H1 (cell line): ENCODE measurements at regions not wholly inside any gene's neighbourhood (a gene's known extent, or its start where the extent isn't known, plus 50 kb on each side); places are given as distances from the start of the nearest gene placed in this dataset.

Experiments
- CTCF ChIA-PET: fragments of 300-600 bp; sonication (Branson Sonifier 250); formaldehyde crosslinking; loops from one replicate; lab custom pipeline; 2021; ENCODE audit not compliant: partially characterized antibody; lab: Charles Lee
- POLR2A ChIA-PET: fragments of 300-600 bp; sonication (Branson Sonifier 250); formaldehyde crosslinking; loops from one replicate; lab custom pipeline; 2021; ENCODE audit warnings: inconsistent platforms; ENCODE audit not compliant: partially characterized antibody; lab: Charles Lee
- DNase-seq, 2 experiments: peaks; one replicate each; pipeline versions ENCODE4 v3.0.0 to v3.0.0-alpha.2; 2010 to 2022; ENCODE audit warnings: low spot score in 2 of 2, low read depth in 1 of 2, mixed read lengths in 1 of 2
- FAIRE-seq: peaks from 2 replicates; lab custom pipeline; 2011; peaks lifted over from hg19 to GRCh38; lab: Jason Lieb, UNC
- H2AFZ ChIP-seq: 2 replicates; pipeline ENCODE4 v1.8.1; 2012; ENCODE audit warnings: low read length, inconsistent platforms
- H2AK5ac ChIP-seq: 2 replicates; pipeline ENCODE4 v1.6.1; 2013; ENCODE audit warnings: low read depth, low read length
- H2BK120ac ChIP-seq: replicated peaks from 2 replicates; pipeline ENCODE3; 2013; ENCODE audit warnings: low read depth, low read length, inconsistent platforms
- H2BK12ac ChIP-seq: 2 replicates; pipeline ENCODE4 v1.6.1; 2013; ENCODE audit warnings: low read depth, low read length
- H2BK15ac ChIP-seq: 2 replicates; pipeline ENCODE4 v1.6.1; 2013; ENCODE audit warnings: low read length
- H2BK20ac ChIP-seq: 2 replicates; pipeline ENCODE4 v1.6.1; 2013; ENCODE audit warnings: low read length
- H2BK5ac ChIP-seq: 2 replicates; pipeline ENCODE4 v1.6.1; 2013; ENCODE audit warnings: low read depth, low read length
- H3K14ac ChIP-seq: 2 replicates; pipeline ENCODE4 v1.6.1; 2013; ENCODE audit warnings: inconsistent platforms; ENCODE audit not compliant: insufficient read length
- H3K18ac ChIP-seq: 2 replicates; pipeline ENCODE4 v1.6.1; 2013; ENCODE audit warnings: low read length; ENCODE audit errors: extremely low read depth
- H3K23ac ChIP-seq: 2 replicates; pipeline ENCODE4 v1.6.1; 2013; ENCODE audit warnings: inconsistent platforms; ENCODE audit not compliant: insufficient read length
- H3K23me2 ChIP-seq: 2 replicates; pipeline ENCODE4 v1.6.1; 2013; ENCODE audit warnings: low read depth, low read length
- H3K27ac ChIP-seq: 2 replicates; pipeline ENCODE4 v1.6.1; 2011; ENCODE audit warnings: low read depth, low read length, inconsistent platforms
- H3K27me3 ChIP-seq, 4 experiments: replicated peaks in 1 of 4; 1 replicate in 1 of 4; 2 replicates in 3 of 4; pipeline versions ENCODE4 v1.6.1 to v1.8.1; 2011 to 2013; ENCODE audit warnings: low read length in 3 of 4, mild to moderate bottlenecking in 3 of 4, inconsistent platforms in 2 of 4, mixed read lengths in 2 of 4, moderate library complexity in 1 of 4; ENCODE audit not compliant: control insufficient read depth in 3 of 4, insufficient read depth in 3 of 4; ENCODE audit errors: extremely low read depth in 1 of 4
- H3K36me3 ChIP-seq, 4 experiments: 2 replicates each; pipeline versions ENCODE4 v1.6.1 to v1.8.1; 2011 to 2013; ENCODE audit warnings: mild to moderate bottlenecking in 4 of 4, low read length in 3 of 4, moderate library complexity in 2 of 4, control low read depth in 1 of 4, inconsistent platforms in 1 of 4; ENCODE audit not compliant: insufficient read depth in 4 of 4, control insufficient read depth in 2 of 4
- H3K4ac ChIP-seq: replicated peaks from 2 replicates; pipeline ENCODE3; 2013; ENCODE audit warnings: low read length, low read depth, mixed read lengths, inconsistent platforms; ENCODE audit not compliant: insufficient read length
- H3K4me1 ChIP-seq, 4 experiments: replicated peaks in 1 of 4; 1 replicate in 1 of 4; 2 replicates in 3 of 4; pipeline versions ENCODE4 v1.6.1 to v1.8.1; 2011 to 2013; ENCODE audit warnings: low read length in 3 of 4, inconsistent platforms in 2 of 4, mixed read lengths in 1 of 4; ENCODE audit not compliant: insufficient read depth in 4 of 4, control insufficient read depth in 3 of 4
- H3K4me2 ChIP-seq, 2 experiments: 2 replicates each; pipeline versions ENCODE4 v1.6.1 to v1.8.1; 2011 to 2013; ENCODE audit warnings: low read depth in 2 of 2, low read length in 2 of 2, control low read depth in 1 of 2, inconsistent platforms in 1 of 2, mild to moderate bottlenecking in 1 of 2; ENCODE audit not compliant: insufficient read depth in 1 of 2
- H3K4me3 ChIP-seq, 4 experiments: fragments of 200-600, 300-600 bp in 1 of 4; sonication (generic), shearing (Covaris generic), sonication (Bioruptor Twin) in 1 of 4; 2 replicates each; pipeline versions ENCODE4 v1.5.1 to v1.8.1; 2011 to 2016; ENCODE audit warnings: low read length in 4 of 4, low read depth in 3 of 4, control low read depth in 2 of 4, inconsistent platforms in 2 of 4, mild to moderate bottlenecking in 2 of 4, mixed read lengths in 1 of 4, moderate library complexity in 1 of 4; ENCODE audit not compliant: insufficient read depth in 2 of 4; ENCODE audit errors: extremely low read depth in 1 of 4
- H3K56ac ChIP-seq: replicated peaks from 2 replicates; pipeline ENCODE3; 2013; ENCODE audit warnings: low read depth, mild to moderate bottlenecking, mixed read lengths, low read length, inconsistent platforms; ENCODE audit not compliant: insufficient read length
- H3K79me1 ChIP-seq: 2 replicates; pipeline ENCODE4 v1.6.1; 2013; ENCODE audit warnings: low read depth, low read length, control low read depth
- H3K79me2 ChIP-seq, 2 experiments: 2 replicates each; pipeline versions ENCODE4 v1.6.1 to v1.8.1; 2012 to 2013; ENCODE audit warnings: low read length in 2 of 2, mild to moderate bottlenecking in 2 of 2, inconsistent platforms in 1 of 2; ENCODE audit not compliant: insufficient read depth in 2 of 2, control insufficient read depth in 1 of 2
- H3K9ac ChIP-seq, 4 experiments: replicated peaks in 1 of 4; 1 replicate in 1 of 4; 2 replicates in 3 of 4; pipeline versions ENCODE4 v1.6.1 to v1.8.1; 2011 to 2013; ENCODE audit warnings: low read depth in 3 of 4, low read length in 3 of 4, control low read depth in 2 of 4, mild to moderate bottlenecking in 2 of 4, moderate library complexity in 2 of 4, inconsistent platforms in 1 of 4; ENCODE audit errors: extremely low read depth in 1 of 4
- H3K9me3 ChIP-seq, 2 experiments: 2 replicates each; pipeline versions ENCODE4 v1.6.1 to v1.8.1; 2012 to 2013; ENCODE audit warnings: mild to moderate bottlenecking in 2 of 2, moderate library complexity in 2 of 2, control low read depth in 1 of 2, inconsistent platforms in 1 of 2, low read depth in 1 of 2, low read length in 1 of 2, mixed read lengths in 1 of 2; ENCODE audit not compliant: insufficient read depth in 2 of 2
- H4K20me1 ChIP-seq, 2 experiments: replicated peaks in 1 of 2; 2 replicates each; pipeline versions ENCODE3 to v1.8.1; 2011 to 2013; ENCODE audit warnings: inconsistent platforms in 2 of 2, low read length in 2 of 2, mild to moderate bottlenecking in 1 of 2; ENCODE audit not compliant: insufficient read depth in 2 of 2, control insufficient read depth in 1 of 2
- H4K5ac ChIP-seq: 2 replicates; pipeline ENCODE4 v1.6.1; 2013; ENCODE audit warnings: low read length, low read depth, mixed read lengths, inconsistent platforms; ENCODE audit not compliant: insufficient read length
- H4K8ac ChIP-seq: 2 replicates; pipeline ENCODE4 v1.8.0; 2013; ENCODE audit warnings: mild to moderate bottlenecking, moderate library complexity, low read length, inconsistent platforms; ENCODE audit not compliant: insufficient read depth; ENCODE audit errors: extremely low read depth
- H4K91ac ChIP-seq: replicated peaks from 2 replicates; pipeline ENCODE3; 2013; ENCODE audit warnings: low read length, mixed read lengths, inconsistent platforms; ENCODE audit not compliant: insufficient read length
- TF ChIP-seq, protein P1 (sequence below): fragments of 300-600 bp; sonication (generic); IDR thresholded peaks from 2 replicates; pipeline ENCODE4 v1.7.1; 2012; ENCODE audit warnings: low read length, moderate library complexity, mild to moderate bottlenecking, inconsistent platforms; ENCODE audit not compliant: insufficient replicate concordance

GRCh38 chr4:62461961-62462360, 1261.8 kb downstream of the ADGRL3 start:
- no peak overlapping the region for H2BK20ac ChIP-seq
- CTCF ChIA-PET = interaction anchor here (1.1 kb wide), 1 partner anchor 9 kb away, joined by 4 read pairs; no protein-coding TSS in a partner anchor
- H3K23ac ChIP-seq = no peak overlapping the region
- no peak overlapping the region for H2AFZ ChIP-seq
- H2AK5ac ChIP-seq = no peak overlapping the region
- H3K23me2 ChIP-seq = no peaks in the 10 kb centered on the region
- H3K79me1 ChIP-seq = no peaks in the 10 kb centered on the region
- TF ChIP-seq, protein P1, sequence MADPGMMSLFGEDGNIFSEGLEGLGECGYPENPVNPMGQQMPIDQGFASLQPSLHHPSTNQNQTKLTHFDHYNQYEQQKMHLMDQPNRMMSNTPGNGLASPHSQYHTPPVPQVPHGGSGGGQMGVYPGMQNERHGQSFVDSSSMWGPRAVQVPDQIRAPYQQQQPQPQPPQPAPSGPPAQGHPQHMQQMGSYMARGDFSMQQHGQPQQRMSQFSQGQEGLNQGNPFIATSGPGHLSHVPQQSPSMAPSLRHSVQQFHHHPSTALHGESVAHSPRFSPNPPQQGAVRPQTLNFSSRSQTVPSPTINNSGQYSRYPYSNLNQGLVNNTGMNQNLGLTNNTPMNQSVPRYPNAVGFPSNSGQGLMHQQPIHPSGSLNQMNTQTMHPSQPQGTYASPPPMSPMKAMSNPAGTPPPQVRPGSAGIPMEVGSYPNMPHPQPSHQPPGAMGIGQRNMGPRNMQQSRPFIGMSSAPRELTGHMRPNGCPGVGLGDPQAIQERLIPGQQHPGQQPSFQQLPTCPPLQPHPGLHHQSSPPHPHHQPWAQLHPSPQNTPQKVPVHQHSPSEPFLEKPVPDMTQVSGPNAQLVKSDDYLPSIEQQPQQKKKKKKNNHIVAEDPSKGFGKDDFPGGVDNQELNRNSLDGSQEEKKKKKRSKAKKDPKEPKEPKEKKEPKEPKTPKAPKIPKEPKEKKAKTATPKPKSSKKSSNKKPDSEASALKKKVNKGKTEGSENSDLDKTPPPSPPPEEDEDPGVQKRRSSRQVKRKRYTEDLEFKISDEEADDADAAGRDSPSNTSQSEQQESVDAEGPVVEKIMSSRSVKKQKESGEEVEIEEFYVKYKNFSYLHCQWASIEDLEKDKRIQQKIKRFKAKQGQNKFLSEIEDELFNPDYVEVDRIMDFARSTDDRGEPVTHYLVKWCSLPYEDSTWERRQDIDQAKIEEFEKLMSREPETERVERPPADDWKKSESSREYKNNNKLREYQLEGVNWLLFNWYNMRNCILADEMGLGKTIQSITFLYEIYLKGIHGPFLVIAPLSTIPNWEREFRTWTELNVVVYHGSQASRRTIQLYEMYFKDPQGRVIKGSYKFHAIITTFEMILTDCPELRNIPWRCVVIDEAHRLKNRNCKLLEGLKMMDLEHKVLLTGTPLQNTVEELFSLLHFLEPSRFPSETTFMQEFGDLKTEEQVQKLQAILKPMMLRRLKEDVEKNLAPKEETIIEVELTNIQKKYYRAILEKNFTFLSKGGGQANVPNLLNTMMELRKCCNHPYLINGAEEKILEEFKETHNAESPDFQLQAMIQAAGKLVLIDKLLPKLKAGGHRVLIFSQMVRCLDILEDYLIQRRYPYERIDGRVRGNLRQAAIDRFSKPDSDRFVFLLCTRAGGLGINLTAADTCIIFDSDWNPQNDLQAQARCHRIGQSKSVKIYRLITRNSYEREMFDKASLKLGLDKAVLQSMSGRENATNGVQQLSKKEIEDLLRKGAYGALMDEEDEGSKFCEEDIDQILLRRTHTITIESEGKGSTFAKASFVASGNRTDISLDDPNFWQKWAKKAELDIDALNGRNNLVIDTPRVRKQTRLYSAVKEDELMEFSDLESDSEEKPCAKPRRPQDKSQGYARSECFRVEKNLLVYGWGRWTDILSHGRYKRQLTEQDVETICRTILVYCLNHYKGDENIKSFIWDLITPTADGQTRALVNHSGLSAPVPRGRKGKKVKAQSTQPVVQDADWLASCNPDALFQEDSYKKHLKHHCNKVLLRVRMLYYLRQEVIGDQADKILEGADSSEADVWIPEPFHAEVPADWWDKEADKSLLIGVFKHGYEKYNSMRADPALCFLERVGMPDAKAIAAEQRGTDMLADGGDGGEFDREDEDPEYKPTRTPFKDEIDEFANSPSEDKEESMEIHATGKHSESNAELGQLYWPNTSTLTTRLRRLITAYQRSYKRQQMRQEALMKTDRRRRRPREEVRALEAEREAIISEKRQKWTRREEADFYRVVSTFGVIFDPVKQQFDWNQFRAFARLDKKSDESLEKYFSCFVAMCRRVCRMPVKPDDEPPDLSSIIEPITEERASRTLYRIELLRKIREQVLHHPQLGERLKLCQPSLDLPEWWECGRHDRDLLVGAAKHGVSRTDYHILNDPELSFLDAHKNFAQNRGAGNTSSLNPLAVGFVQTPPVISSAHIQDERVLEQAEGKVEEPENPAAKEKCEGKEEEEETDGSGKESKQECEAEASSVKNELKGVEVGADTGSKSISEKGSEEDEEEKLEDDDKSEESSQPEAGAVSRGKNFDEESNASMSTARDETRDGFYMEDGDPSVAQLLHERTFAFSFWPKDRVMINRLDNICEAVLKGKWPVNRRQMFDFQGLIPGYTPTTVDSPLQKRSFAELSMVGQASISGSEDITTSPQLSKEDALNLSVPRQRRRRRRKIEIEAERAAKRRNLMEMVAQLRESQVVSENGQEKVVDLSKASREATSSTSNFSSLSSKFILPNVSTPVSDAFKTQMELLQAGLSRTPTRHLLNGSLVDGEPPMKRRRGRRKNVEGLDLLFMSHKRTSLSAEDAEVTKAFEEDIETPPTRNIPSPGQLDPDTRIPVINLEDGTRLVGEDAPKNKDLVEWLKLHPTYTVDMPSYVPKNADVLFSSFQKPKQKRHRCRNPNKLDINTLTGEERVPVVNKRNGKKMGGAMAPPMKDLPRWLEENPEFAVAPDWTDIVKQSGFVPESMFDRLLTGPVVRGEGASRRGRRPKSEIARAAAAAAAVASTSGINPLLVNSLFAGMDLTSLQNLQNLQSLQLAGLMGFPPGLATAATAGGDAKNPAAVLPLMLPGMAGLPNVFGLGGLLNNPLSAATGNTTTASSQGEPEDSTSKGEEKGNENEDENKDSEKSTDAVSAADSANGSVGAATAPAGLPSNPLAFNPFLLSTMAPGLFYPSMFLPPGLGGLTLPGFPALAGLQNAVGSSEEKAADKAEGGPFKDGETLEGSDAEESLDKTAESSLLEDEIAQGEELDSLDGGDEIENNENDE = no peak
- no peaks in the 10 kb centered on the region for H4K20me1 ChIP-seq
- no peaks in the 10 kb centered on the region for H3K79me2 ChIP-seq
- H2BK5ac ChIP-seq = no peak overlapping the region
- no peak overlapping the region for H4K8ac ChIP-seq
- no peaks in the 10 kb centered on the region for H3K36me3 ChIP-seq
- H3K9me3 ChIP-seq = no peaks in the 10 kb centered on the region
- H3K4me2 ChIP-seq = no peak overlapping the region
- H3K4me3 ChIP-seq = no peak overlapping the region
- no peak overlapping the region for H3K27ac ChIP-seq
- H3K18ac ChIP-seq = no peak overlapping the region
- no peak overlapping the region for H3K14ac ChIP-seq
- H3K4ac ChIP-seq = no peak overlapping the region
- H2BK120ac ChIP-seq = no peak overlapping the region
- no peaks in the 10 kb centered on the region for H3K4me1 ChIP-seq
- no peak overlapping the region for H3K9ac ChIP-seq
- no peaks in the 10 kb centered on the region for H3K27me3 ChIP-seq
- H4K91ac ChIP-seq = no peak overlapping the region
- no peak overlapping the region for H3K56ac ChIP-seq
- H2BK15ac ChIP-seq = no peak overlapping the region
- POLR2A ChIA-PET = no interaction called here
- DNase-seq = no peak
- no peak overlapping the region for H2BK12ac ChIP-seq
- H4K5ac ChIP-seq = no peak overlapping the region
- no peak for FAIRE-seq
